ENCODE measurements at regions not wholly inside any gene's neighbourhood (a gene's known extent, or its start where the extent isn't known, plus 50 kb on each side); places are given as distances from the start of the nearest gene placed in this dataset.

DNA sequence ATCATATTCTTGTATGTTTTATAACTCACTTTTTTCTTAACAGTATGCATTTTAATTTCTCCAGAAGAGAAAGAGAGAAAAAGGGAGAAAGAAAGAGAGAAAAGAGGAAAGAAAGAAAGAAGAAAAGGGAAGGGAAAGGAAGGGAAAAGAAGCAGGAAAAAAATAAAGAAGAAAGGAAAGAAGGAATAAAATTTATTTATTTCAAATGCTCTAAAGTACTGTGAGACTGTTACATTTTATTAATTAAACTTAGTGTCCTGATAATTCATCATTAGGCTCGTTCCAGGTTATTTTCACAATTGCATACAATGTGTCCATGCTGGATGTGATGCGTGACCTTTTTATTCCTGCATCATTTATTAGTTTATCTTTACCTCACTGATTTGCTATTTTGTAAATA is 1023.4 kb upstream of the KLHL29 start:
- ChIA-PET CTCF (interaction anchor here (0.6 kb wide), 1 partner anchor 1896 kb away, joined by 6 read pairs; no protein-coding TSS in a partner anchor), POLR2A (no interaction called here)
- H3K27ac ChIP-seq (ENCODE audit: extremely low read depth, low read depth, low read length) = no peak overlapping the region

DNA sequence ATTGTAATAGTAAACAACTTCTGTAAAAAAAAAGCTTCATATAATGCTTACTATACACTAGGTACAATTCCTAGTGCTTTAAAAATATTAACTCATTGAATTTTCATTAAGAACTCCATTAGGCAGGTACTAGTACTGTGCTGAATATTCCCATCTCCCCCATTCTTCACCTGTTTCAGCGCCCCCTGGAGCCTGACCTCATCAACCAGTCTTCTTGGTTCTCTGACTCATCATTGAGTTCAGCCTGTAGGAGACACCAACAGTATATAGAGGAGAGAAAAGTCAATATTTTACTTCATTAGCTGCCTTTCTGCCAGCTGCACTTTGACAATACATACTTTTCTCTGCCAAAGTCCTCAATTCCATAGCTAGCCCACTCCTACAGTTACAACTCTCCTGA is 1009.9 kb upstream of the KLHL29 start:
- Histone ChIP-seq H3K4me3 (ENCODE audit: low read depth, low read length) (no peak overlapping the region), H3K9me3 (ENCODE audit: control insufficient read depth, insufficient read depth, low read depth, low read length) (no peaks in the 10 kb centered on the region), H3K36me3 (ENCODE audit: control insufficient read depth in 2 of 2, insufficient read depth in 1 of 2, low read length in 2 of 2) (no peaks in the 10 kb centered on the region), H3K27ac (ENCODE audit: extremely low read depth, low read depth, low read length) (no peak overlapping the region), H3K4me1 (ENCODE audit: control insufficient read depth, insufficient read depth, low read length) (no peaks in the 10 kb centered on the region)
- CTCF ChIA-PET = interaction anchor here (0.6 kb wide), 1 partner anchor 1321 kb away, joined by 3 read pairs; no protein-coding TSS in a partner anchor
- POLR2A ChIA-PET = no interaction called here
- TF ChIP-seq ZNF114 (tag by site-specific recombination; IDR thresholded peaks at IDR 0.05) (no peak), ZNF707 (tag by site-specific recombination; IDR thresholded peaks at IDR 0.05) (no peak), ZNF132 (tag by site-specific recombination; IDR thresholded peaks at IDR 0.05; ENCODE audit: borderline replicate concordance) (no peak), ZNF23 (tag by site-specific recombination; IDR thresholded peaks at IDR 0.05; ENCODE audit: borderline replicate concordance) (no peak), SETDB1 (IDR thresholded peaks at IDR 0.05; ENCODE audit: insufficient read length, low read length) (no peak), ZNF133 (tag by site-specific recombination; IDR thresholded peaks at IDR 0.05) (no peak), ZNF2 (tag by site-specific recombination; IDR thresholded peaks at IDR 0.05) (no peak), ZNF302 (tag by site-specific recombination; IDR thresholded peaks at IDR 0.05; ENCODE audit: low read depth) (no peak), ZNF48 (tag by site-specific recombination; IDR thresholded peaks at IDR 0.05) (no peak), IKZF3 (tag by site-specific recombination; IDR thresholded peaks at IDR 0.05) (no peak)
- TF ChIP-seq, protein P1, sequence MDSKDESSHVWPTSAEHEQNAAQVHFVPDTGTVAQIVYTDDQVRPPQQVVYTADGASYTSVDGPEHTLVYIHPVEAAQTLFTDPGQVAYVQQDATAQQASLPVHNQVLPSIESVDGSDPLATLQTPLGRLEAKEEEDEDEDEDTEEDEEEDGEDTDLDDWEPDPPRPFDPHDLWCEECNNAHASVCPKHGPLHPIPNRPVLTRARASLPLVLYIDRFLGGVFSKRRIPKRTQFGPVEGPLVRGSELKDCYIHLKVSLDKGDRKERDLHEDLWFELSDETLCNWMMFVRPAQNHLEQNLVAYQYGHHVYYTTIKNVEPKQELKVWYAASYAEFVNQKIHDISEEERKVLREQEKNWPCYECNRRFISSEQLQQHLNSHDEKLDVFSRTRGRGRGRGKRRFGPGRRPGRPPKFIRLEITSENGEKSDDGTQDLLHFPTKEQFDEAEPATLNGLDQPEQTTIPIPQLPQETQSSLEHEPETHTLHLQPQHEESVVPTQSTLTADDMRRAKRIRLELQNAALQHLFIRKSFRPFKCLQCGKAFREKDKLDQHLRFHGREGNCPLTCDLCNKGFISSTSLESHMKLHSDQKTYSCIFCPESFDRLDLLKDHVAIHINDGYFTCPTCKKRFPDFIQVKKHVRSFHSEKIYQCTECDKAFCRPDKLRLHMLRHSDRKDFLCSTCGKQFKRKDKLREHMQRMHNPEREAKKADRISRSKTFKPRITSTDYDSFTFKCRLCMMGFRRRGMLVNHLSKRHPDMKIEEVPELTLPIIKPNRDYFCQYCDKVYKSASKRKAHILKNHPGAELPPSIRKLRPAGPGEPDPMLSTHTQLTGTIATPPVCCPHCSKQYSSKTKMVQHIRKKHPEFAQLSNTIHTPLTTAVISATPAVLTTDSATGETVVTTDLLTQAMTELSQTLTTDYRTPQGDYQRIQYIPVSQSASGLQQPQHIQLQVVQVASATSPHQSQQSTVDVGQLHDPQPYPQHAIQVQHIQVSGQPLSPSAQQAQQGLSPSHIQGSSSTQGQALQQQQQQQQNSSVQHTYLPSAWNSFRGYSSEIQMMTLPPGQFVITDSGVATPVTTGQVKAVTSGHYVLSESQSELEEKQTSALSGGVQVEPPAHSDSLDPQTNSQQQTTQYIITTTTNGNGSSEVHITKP (tag by site-specific recombination; IDR thresholded peaks at IDR 0.05) = no peak
- TF ChIP-seq, protein P2, sequence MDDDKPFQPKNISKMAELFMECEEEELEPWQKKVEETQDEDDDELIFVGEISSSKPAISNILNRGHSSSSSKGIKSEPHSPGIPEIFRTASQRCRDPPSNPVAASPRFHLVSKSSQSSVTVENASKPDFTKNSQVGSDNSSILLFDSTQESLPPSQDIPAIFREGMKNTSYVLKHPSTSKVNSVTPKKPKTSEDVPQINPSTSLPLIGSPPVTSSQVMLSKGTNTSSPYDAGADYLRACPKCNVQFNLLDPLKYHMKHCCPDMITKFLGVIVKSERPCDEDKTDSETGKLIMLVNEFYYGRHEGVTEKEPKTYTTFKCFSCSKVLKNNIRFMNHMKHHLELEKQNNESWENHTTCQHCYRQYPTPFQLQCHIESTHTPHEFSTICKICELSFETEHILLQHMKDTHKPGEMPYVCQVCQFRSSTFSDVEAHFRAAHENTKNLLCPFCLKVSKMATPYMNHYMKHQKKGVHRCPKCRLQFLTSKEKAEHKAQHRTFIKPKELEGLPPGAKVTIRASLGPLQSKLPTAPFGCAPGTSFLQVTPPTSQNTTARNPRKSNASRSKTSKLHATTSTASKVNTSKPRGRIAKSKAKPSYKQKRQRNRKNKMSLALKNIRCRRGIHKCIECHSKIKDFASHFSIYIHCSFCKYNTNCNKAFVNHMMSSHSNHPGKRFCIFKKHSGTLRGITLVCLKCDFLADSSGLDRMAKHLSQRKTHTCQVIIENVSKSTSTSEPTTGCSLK (tag by site-specific recombination; IDR thresholded peaks at IDR 0.05) = no peak
- TF ChIP-seq, protein P3, sequence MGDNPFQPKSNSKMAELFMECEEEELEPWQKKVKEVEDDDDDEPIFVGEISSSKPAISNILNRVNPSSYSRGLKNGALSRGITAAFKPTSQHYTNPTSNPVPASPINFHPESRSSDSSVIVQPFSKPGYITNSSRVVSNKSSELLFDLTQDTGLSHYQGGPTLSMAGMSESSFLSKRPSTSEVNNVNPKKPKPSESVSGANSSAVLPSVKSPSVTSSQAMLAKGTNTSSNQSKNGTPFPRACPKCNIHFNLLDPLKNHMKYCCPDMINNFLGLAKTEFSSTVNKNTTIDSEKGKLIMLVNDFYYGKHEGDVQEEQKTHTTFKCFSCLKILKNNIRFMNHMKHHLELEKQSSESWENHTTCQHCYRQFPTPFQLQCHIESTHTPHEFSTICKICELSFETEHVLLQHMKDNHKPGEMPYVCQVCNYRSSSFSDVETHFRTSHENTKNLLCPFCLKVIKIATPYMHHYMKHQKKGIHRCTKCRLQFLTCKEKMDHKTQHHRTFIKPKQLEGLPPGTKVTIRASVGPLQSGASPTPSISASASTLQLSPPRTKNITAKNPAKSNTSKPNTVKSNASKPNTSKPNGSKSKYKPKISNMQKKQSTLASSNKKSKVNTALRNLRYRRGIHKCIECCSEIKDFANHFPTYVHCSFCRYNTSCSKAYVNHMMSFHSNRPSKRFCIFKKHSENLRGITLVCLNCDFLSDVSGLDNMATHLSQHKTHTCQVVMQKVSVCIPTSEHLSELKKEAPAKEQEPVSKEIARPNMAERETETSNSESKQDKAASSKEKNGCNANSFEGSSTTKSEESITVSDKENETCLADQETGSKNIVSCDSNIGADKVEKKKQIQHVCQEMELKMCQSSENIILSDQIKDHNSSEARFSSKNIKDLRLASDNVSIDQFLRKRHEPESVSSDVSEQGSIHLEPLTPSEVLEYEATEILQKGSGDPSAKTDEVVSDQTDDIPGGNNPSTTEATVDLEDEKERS (tag by site-specific recombination; IDR thresholded peaks at IDR 0.05) = no peak

More for the DNA sequence above, 1023.4 kb upstream of the KLHL29 start:
- H3K36me3 ChIP-seq (ENCODE audit: control insufficient read depth in 2 of 2, insufficient read depth in 1 of 2, low read length in 2 of 2) = no peaks in the 10 kb centered on the region
- TF ChIP-seq SCRT1 (tag by site-specific recombination; IDR thresholded peaks at IDR 0.05; ENCODE audit: borderline replicate concordance) (no peak), ZFP37 (tag by site-specific recombination; IDR thresholded peaks at IDR 0.05) (no peak), BCL11B (tag by site-specific recombination; IDR thresholded peaks at IDR 0.05; ENCODE audit: low read depth) (no peak), ZNF792 (tag by site-specific recombination; IDR thresholded peaks at IDR 0.05) (no peak), ZNF585B (tag by site-specific recombination; IDR thresholded peaks at IDR 0.05) (no peak), ZNF830 (tag by site-specific recombination; IDR thresholded peaks at IDR 0.05; ENCODE audit: low read depth) (no peak), SP7 (tag by site-specific recombination; IDR thresholded peaks at IDR 0.05) (no peak)
- TF ChIP-seq, protein P4, sequence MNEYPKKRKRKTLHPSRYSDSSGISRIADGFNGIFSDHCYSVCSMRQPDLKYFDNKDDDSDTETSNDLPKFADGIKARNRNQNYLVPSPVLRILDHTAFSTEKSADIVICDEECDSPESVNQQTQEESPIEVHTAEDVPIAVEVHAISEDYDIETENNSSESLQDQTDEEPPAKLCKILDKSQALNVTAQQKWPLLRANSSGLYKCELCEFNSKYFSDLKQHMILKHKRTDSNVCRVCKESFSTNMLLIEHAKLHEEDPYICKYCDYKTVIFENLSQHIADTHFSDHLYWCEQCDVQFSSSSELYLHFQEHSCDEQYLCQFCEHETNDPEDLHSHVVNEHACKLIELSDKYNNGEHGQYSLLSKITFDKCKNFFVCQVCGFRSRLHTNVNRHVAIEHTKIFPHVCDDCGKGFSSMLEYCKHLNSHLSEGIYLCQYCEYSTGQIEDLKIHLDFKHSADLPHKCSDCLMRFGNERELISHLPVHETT (tag by site-specific recombination; IDR thresholded peaks at IDR 0.05) = no peak
- TF ChIP-seq, protein P5, sequence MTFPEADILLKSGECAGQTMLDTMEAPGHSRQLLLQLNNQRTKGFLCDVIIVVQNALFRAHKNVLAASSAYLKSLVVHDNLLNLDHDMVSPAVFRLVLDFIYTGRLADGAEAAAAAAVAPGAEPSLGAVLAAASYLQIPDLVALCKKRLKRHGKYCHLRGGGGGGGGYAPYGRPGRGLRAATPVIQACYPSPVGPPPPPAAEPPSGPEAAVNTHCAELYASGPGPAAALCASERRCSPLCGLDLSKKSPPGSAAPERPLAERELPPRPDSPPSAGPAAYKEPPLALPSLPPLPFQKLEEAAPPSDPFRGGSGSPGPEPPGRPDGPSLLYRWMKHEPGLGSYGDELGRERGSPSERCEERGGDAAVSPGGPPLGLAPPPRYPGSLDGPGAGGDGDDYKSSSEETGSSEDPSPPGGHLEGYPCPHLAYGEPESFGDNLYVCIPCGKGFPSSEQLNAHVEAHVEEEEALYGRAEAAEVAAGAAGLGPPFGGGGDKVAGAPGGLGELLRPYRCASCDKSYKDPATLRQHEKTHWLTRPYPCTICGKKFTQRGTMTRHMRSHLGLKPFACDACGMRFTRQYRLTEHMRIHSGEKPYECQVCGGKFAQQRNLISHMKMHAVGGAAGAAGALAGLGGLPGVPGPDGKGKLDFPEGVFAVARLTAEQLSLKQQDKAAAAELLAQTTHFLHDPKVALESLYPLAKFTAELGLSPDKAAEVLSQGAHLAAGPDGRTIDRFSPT (tag by site-specific recombination; IDR thresholded peaks at IDR 0.05) = no peak
- no peak overlapping the region for H3K4me3 ChIP-seq (ENCODE audit: low read depth, low read length)
- no peaks in the 10 kb centered on the region for H3K9me3 ChIP-seq (ENCODE audit: control insufficient read depth, insufficient read depth, low read depth, low read length)
- H3K4me1 ChIP-seq (ENCODE audit: control insufficient read depth, insufficient read depth, low read length) = no peaks in the 10 kb centered on the region

Data from HEK293 (cell line).